GM18870 (cell line): ENCODE measurements at regions not wholly inside any gene's neighbourhood (a gene's known extent, or its start where the extent isn't known, plus 50 kb on each side); places are given as distances from the start of the nearest gene placed in this dataset.

Experiments used
- ATAC-seq: cut with Tn5 transposase; IDR thresholded peaks from one replicate; pipeline ENCODE4 v1.9.1; 2021; ENCODE audit warnings: moderate library complexity; ENCODE audit not compliant: unreplicated experiment

DNA sequence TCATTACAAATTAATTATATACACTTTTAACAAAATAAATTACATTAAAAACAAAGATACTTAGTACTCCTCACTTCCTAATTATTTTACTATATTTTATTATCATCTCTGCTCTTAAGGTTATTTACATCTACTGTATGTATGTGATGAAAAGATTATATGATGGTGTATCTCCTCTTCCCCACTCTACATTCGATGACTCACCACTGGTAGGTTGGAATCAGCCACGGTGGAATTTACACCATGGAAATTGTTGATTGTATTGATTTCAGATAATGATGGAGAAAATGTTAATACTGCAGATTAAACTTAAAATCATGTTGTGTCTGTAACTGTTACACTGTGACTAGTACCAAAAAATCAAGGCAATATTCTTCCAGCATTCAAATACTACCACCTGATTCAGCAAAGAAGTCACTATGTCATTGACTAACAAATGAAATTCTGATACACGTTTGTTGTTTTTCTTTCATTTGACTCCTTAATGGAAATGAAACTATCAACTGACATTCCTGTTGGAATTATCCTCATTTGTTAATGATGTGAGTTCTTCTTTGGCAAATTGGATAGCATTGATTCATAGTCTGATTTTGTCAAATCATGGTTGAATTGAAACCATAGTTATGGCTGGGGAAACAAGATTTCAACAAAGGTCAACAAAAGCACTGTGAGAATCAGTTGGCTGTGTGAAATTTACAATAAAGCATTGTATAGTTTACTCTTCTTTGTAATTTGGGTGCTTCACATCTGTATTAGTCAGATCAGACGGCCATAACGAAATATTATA, 69.0 kb upstream of the NLK start:
- no peak for ATAC-seq

- no peak for ATAC-seq
Measured at GRCh38 chr17:27974045-27974436, 68.4 kb upstream of the NLK start.

- ATAC-seq = no peak
Measured at GRCh38 chr17:27974531-27975145, 67.8 kb upstream of the NLK start.

- no peak for ATAC-seq
Measured at GRCh38 chr17:27975146-27976011, 67.1 kb upstream of the NLK start.

DNA sequence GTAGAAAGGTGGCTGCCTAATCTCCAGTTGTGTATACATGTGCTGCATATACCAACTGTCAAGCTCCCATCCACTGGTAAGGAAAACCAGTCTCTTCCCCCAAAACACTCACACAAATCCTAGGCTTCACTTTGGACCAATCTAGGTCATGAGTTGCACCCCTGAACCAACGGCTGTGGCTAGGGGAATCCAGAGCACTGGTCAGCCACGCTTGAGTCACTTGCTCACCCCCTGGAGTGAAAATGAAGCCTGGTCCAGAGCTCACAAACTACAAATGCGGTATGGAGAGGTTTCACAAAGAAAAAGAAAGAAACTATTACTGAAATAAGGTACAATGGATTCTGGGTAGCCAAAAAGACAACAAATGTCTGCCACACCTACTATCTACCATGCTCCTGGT, 66.1 kb upstream of the NLK start:
- ATAC-seq = no peak

GRCh38 chr17:27977751-27978688, 64.5 kb upstream of the NLK start:
- no peak for ATAC-seq

DNA sequence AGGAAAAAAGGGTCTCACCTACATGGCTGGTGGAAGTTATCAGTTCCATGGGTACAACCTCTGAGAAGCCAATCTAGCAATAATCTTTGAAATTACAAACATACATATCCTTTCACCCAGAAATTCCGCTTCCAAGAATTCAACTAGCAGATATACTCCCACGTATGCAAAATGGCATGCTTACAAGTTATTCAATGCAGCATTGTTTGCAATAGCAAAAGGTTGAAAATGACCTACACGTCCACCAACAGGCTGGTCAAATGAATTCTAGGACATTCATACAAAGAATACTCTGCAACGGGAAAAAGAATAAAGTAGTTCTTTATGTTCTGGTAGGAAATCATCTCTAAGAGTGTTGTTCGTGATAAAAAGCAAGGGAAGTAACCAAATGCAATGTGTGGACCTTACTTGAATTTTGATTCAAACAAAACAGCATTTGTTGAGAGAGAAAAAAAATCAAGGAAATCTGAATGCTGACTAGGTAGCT, 63.7 kb upstream of the NLK start:
- no peak for ATAC-seq

DNA sequence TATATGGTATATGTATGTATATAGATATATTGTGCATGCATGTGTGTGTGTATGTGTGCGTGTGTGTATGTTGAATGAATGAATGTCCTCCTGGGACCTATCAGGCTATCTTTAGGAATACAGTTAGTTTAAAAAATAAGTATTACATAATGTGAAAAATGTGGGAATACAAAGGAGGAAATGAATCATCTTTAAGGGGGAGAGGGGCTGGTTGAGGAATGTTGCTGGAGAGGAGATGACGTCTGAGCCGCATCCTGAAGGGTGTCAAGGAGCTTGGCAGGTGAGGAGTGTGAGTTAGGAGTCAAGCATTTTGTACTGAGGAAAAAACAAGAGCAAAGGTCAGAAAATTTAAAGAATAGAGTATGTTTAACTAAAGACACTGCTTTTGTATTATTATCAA, 62.4 kb upstream of the NLK start:
- no peak for ATAC-seq

DNA sequence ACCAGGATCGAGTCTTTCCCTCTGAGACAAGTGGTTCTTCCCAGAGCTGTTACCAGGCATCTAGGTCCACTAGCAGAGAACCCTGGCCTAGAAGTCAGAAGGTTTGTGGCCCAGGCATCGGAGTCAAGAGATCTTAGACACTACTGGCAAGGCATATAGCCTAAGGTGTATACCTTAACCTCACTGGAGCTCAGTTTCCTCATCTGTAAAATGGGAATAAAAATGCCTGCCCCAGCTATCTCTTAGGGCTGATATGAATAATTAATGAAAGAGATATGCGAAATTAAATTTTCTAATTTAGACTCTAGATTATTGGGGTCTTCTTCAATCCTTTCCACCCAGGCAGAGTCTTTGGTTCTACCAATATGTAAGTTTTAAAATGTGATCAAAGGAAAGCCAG, 60.5 kb upstream of the NLK start:
- no peak for ATAC-seq

- ATAC-seq = no peak
Measured at GRCh38 chr17:27982688-27983087, 59.8 kb upstream of the NLK start.

DNA sequence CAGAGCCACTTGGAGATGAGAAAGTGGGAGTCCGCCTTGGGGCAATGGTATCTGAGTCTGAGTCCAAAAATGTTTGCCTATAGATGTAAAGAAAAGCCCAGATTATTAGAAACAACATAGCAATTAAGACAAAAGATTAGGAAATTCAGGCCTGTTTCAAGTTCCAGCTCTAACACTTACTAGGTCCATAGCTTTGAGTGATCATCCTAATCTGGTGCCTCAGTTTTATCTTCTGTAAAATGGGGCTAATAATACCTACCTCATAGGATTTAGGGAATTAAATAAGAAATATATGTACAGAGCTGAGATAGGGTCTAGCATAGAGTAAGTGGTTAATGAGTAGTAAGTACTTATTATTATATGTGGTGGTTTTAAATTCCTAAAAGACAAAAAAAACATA, 58.6 kb upstream of the NLK start:
- no peak for ATAC-seq

- ATAC-seq = no peak
Measured at GRCh38 chr17:27984404-27984803, 58.1 kb upstream of the NLK start.

DNA sequence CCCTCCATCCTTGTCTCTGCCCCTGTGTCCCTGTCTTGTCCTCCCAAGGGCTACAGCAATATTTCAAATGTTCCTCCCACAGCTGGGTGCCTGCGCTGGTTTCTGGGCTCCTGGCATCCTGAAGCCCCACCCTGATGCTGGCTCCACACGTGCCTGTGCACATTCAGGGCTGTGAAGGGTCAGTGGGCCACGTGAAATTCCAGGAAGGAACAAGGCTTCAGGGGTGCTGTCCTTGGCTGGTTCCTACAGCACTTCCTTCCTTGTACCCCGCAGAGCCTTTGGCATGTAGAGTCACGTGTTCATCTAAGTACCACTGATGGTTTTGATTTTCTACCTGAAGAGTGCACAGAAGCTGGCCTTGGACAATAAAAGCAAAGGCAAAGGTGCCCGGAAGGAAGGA, 57.7 kb upstream of the NLK start:
- ATAC-seq = no peak

DNA sequence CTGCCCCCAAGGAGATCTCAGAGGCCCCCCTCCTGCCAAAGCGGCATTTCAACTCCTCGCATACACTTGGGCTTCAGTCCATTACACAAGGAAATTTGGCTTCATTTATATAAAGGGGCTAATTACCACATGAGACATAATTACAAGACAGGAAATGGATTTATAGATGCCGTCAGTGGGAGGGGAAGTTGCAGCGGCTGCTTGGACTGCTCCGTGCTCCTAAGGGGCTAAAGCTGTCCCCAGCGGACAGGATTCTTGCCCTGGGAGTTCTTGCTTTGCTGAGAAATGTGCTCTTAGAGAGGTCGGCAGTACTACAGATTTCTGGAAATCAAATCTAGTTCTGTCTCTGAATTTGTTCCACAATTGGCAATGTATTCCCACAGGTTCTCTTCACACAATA, 57.2 kb upstream of the NLK start:
- no peak for ATAC-seq

DNA sequence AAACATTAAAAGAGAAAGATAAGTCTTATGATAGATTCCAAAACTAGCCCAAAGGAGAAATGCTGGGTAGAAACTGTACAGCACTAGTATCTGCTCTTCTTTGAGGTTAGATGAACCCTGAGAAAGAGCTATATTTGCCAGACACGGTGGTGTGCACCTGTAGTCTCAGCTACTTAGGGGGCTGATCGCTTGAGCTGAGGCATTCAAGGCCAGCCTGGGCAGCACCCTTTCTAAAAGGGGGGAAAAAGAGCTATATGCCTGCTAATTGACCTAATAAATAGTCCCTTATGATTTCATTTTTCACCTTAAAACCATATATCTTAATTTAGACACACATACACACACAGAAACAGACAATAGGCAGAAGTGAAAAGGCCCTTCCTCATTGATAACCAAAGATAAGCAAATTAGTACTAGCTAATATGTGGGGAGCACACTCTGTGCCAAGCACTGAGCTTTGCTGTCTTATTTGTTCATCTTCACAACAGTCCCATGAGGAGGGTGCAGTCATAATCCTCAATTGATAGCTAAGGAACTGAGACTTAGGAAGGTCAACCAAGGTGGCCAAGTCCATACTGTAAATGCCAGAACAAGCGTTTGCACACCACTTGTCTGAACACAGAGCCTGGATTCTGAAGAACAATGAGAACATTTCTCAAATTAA, 56.6 kb upstream of the NLK start:
- ATAC-seq = no peak

GRCh38 chr17:27986805-27987684, 55.4 kb upstream of the NLK start:
- no peak for ATAC-seq

- no peak for ATAC-seq
Measured at GRCh38 chr17:27989046-27989445, 53.4 kb upstream of the NLK start.

- no peak for ATAC-seq
Measured at GRCh38 chr17:27990100-27990499, 52.4 kb upstream of the NLK start.

- no peak for ATAC-seq
Measured at GRCh38 chr17:27990979-27991378, 51.5 kb upstream of the NLK start.
